GM18508 (cell line): ENCODE measurements at regions not wholly inside any gene's neighbourhood (a gene's known extent, or its start where the extent isn't known, plus 50 kb on each side); places are given as distances from the start of the nearest gene placed in this dataset.

ENCODE experiments used
- ATAC-seq: cut with Tn5 transposase; IDR thresholded peaks from one replicate; pipeline ENCODE4 v1.9.1; 2021; ENCODE audit warnings: moderate number of reproducible peaks; ENCODE audit not compliant: insufficient read depth, unreplicated experiment

DNA sequence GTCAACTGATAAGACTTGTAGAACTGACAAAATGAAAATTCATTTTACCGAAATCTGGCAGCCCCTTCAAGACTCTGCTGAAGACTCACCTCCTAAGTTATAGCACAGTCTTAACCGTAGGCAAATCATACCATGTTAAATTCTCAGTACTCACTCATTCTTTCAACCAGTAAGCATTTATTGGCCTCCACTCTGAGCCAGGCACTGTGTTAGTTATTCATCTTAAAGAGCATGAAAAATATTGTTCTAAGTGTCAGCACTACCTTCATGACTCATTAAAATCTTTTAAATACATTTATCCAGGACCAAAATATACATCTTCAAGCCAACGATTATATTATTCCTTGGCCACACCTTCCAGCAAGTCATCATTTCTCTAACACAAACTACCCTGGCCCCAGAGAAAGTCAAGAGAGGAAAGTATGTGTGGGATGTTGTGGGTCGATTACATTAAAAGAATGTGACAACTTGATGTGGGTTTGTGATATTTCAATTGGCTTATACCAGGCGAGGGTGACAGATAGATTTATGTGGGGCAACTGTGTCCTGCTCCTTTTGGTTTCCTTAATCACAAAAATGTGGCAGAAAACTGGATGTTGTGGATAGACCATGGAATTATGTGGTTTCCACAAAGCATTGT, 55.0 kb downstream of the TMEM30B start:
- ATAC-seq = no peak

DNA sequence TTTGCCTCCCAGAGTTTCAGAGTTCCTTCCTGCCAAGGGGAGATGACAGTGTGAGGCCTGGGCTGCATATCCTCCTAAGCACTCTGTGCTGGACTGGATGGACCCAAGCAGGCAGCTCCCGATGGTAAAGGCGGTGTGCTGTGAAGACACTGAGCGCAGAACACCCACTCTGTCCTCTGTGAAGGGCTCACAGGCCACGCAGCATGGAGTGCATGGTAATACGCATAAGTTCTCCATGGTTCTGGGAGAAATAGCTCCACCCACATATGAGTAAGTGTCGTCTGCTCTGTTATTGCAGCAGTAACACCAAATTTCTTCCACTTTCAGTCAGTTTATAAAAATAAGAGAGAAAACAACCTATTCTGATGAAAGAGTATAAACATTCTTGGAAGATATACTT, 55.8 kb downstream of the TMEM30B start:
- ATAC-seq = no peak

- no peak for ATAC-seq
Observed at GRCh38 chr14:61223552-61223951, 57.6 kb downstream of the TMEM30B start.

DNA sequence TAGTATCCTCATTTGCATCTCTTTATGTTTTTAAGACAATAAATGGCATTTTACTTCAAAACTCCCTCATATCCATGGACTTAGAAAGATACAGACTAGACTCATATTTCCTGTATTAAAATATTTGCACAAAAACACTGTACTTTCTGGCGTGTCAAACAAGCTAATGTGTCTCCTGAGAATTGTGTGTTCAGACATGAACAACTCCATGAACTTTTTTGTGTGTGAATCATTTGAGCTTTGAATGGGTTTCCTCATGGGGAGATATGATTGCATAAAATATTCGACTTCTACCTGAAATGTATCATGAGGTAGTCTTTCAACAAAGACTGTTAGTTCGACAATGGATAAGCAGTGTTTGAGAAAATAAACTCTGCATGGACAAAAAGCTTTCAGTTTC, 58.8 kb downstream of the TMEM30B start:
- no peak for ATAC-seq

- ATAC-seq = no peak
Observed at GRCh38 chr14:61221906-61222305, 59.2 kb downstream of the TMEM30B start.

DNA sequence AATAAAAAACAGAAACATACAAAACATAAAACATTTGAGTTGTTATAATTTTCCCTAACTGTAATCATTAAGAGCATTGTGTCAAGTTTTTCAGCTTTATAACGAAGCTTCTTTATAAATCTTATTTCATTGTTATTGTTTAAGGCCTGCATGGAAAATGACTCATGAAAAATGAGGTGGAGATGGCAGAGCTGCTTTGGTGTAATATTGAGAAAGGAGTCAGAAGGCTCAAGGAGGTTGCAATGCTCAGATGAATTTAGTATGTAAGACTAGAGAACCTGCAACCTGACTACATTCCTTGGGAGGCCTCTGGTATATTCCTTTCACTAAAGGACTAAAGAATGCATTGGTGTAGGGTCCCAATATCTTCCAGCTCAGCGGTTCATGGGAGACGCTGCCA, 61.5 kb downstream of the TMEM30B start:
- no peak for ATAC-seq

DNA sequence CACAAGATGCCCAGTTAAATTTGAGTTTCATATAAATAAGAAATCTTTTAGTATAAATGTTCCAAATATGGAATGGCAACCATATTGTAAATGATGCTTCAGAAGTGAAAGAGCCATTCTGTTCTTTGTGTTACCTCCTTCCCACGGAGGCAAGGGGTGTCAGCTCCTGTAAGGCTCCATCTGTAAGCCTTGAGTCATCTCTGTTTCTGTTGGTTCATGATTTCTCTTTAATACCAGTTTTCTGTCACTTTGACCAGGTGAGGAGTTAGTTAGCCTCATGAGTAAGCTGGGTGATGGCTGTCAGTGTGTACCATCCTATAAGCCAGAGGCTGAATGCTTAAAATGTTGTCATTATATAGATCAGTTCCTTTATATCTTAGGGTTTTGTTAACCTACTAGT, 61.9 kb downstream of the TMEM30B start:
- no peak for ATAC-seq

GRCh38 chr14:61218767-61219166, 62.4 kb downstream of the TMEM30B start:
- ATAC-seq = no peak

GRCh38 chr14:61218157-61218556, 63.0 kb downstream of the TMEM30B start:
- ATAC-seq = no peak

DNA sequence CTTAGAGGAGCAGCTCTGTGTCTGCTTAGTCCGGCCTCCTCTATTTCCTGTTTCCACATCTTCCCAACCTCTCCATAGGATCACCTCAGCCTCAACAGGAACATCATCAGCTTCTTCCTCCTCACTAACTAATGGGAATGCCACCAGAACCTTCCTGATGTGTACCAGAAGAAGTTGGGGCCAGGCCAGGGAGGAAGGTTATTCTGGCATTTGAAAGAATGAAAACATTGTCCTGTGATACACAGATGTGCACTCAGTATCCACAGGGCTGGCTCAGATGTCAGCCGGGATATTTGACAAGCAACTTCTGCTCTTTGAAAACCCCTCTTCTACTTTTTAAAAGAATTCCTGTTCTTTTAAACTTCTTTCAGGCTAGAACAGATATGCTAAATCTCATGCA, 63.6 kb downstream of the TMEM30B start:
- ATAC-seq = no peak

- ATAC-seq = no peak
Observed at GRCh38 chr14:61215222-61216020, 65.7 kb downstream of the TMEM30B start.

GRCh38 chr14:61213920-61214319, 67.2 kb downstream of the TMEM30B start:
- ATAC-seq = no peak

DNA sequence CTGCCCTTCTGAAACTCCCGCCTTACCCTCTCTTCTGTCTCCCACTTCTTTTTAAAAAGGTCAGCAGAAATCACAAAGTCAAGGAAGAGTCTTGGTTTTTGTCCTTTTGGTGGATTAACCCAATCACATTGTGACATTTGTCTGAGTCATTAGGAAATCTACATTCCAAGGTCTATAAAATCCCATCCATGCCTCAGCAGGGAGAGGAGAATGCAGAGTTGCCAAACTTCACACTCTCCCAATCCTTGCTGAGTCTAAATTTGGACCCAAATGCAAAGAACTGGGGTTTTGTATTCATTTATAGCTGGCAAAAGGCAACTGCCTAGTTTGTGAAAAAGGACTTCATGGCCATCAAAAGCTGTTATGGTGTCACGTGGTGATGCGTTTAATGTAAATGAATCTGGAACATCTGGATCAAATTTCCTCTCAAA, 67.9 kb downstream of the TMEM30B start:
- ATAC-seq = no peak

DNA sequence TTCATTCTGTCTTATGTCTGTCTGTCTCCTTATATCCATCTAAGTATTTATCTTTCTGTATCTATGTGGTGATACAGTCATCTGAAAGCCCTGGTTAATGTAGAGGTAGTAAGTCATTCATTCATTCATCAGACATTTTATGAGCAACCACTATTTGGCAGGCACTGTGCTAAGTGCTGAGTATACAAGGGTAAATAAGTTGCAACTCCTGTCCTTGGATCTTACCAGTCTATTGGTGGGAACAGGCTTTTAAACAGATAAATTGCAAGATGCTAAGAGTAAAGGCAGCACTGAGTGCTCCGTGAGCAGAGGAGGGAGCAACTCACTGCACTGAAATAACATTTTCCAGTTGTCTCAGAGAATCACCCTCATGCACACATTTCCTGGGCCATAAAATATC, 68.6 kb downstream of the TMEM30B start:
- no peak for ATAC-seq

- no peak for ATAC-seq
Observed at GRCh38 chr14:61211476-61212255, 69.5 kb downstream of the TMEM30B start.

GRCh38 chr14:61203081-61203753, 77.9 kb downstream of the TMEM30B start:
- no peak for ATAC-seq

- ATAC-seq = no peak
Observed at GRCh38 chr14:61202124-61202523, 79.0 kb downstream of the TMEM30B start.

DNA sequence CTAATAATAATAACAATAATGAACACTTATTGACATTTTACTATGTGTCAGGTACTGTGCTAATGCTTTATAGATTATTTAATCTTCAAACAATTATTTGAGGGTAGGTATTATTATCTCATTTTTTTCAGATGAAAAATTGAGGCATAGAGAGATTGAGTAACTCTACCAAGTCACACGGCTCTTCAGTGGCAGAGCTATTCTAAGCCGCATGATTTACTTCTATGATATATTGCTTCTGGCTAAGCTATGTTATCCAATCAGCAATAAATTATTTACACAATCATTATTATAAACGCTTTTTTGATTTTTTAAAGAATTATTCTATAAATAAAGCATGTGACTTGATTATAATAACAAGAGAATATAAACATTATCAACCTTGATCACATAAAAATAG, 80.0 kb downstream of the TMEM30B start:
- ATAC-seq = no peak

GRCh38 chr14:61197416-61197815, 83.7 kb downstream of the TMEM30B start:
- no peak for ATAC-seq

GRCh38 chr14:61196792-61197191, 84.3 kb downstream of the TMEM30B start:
- no peak for ATAC-seq

DNA sequence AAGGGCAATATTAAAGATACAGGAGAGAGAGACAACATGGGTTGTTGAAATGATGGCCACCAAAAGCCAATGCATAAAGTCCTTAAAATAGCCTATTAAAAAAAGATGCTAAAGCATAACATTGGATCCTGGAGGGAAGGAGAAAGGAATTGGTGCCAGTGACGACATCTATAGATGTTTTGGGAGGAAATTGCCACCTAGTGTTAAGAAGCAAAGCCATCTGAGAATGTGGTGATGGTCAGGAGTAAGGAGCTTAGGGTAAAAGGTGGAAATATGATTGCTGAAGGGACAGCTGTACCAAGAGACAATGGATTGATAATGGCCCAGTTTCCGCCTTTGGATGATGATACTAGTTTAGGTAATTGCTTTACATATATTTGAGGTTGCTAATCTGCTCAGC, 85.1 kb downstream of the TMEM30B start:
- no peak for ATAC-seq
